ENCODE measurements at regions not wholly inside any gene's neighbourhood (a gene's known extent, or its start where the extent isn't known, plus 50 kb on each side); places are given as distances from the start of the nearest gene placed in this dataset.
"Not testable (repeated sequence)": the region's sequence is repeated elsewhere in the genome, so short reads cannot be mapped to it uniquely, and the experiment has no call there.

DNA sequence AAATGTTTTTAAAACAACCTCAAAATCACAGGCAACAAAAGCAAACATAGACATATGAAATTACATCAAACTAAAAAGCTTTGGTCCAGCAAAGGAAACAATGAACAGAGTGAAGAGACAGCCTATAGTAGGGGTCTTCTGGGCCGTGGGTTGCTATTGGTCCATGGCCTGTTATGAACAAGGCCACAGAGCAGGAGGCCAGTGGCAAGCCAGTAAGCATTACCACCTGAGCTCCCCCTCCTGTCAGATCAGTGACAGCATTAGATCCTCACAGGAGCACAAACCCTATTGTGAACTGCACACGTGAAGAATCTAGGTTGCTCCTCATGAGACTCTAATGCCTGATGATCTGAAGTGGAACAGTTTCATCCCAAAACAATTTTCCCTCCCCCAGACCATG is 174.0 kb downstream of the DIO2 start:
- Histone ChIP-seq H3K4me1 (no peaks in the 10 kb centered on the region), H3K27ac (no peak overlapping the region), H3K27me3 (no peaks in the 10 kb centered on the region), H3K36me3 (replicated peaks in 1 of 2; ENCODE audit: insufficient read depth in 1 of 2, low read depth in 2 of 2) (no peaks in the 10 kb centered on the region), H3K9me3 (no peaks in the 10 kb centered on the region), H3K4me3 (no peak overlapping the region)
- ATAC-seq: no peak
- DNase-seq: no peak
- intact Hi-C loops (cut with DNase I): no loop called here
- TF ChIP-seq POLR2A (IDR thresholded peaks at IDR 0.05): no peak
- TF ChIP-seq, protein P1, sequence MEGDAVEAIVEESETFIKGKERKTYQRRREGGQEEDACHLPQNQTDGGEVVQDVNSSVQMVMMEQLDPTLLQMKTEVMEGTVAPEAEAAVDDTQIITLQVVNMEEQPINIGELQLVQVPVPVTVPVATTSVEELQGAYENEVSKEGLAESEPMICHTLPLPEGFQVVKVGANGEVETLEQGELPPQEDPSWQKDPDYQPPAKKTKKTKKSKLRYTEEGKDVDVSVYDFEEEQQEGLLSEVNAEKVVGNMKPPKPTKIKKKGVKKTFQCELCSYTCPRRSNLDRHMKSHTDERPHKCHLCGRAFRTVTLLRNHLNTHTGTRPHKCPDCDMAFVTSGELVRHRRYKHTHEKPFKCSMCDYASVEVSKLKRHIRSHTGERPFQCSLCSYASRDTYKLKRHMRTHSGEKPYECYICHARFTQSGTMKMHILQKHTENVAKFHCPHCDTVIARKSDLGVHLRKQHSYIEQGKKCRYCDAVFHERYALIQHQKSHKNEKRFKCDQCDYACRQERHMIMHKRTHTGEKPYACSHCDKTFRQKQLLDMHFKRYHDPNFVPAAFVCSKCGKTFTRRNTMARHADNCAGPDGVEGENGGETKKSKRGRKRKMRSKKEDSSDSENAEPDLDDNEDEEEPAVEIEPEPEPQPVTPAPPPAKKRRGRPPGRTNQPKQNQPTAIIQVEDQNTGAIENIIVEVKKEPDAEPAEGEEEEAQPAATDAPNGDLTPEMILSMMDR (IDR thresholded peaks at IDR 0.05): no peak
- 54 to 56% methylated on average over 2 of the region's 2 CpGs for WGBS, 2 donors

DNA sequence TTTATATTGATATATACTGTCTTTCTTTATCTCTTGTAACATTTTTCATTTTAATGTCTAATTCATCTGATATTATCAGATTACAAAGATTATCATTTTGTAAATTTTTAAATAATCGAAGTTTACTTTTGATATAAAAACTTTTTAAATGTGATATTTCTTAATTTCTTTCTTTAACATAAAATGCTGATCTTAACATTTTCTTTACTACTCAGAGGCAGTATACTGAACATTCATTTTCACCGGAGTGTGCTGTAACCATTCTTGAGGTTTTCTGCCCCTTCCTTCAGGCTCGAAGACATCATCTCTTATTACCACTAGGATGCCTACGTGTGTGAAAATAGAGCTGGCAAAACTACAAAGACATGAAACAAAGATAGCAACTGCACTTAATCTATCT is 186.9 kb downstream of the DIO2 start:
- no peak for TF ChIP-seq POLR2A (IDR thresholded peaks at IDR 0.05)
- TF ChIP-seq, protein P1 (IDR thresholded peaks at IDR 0.05): no peak
- no peaks in the 10 kb centered on the region for H3K9me3 ChIP-seq
- no peaks in the 10 kb centered on the region for H3K27me3 ChIP-seq
- no peak overlapping the region for H3K4me3 ChIP-seq
- intact Hi-C loops (cut with DNase I): no loop called here
- H3K36me3 ChIP-seq (replicated peaks in 1 of 2; ENCODE audit: insufficient read depth in 1 of 2, low read depth in 2 of 2): no peaks in the 10 kb centered on the region
- ATAC-seq: no peak
- no peak overlapping the region for H3K27ac ChIP-seq
- no peak for DNase-seq
- WGBS, 2 donors: 73 to 79% methylated on average over 4 of the region's 4 CpGs
- H3K4me1 ChIP-seq: no peaks in the 10 kb centered on the region

DNA sequence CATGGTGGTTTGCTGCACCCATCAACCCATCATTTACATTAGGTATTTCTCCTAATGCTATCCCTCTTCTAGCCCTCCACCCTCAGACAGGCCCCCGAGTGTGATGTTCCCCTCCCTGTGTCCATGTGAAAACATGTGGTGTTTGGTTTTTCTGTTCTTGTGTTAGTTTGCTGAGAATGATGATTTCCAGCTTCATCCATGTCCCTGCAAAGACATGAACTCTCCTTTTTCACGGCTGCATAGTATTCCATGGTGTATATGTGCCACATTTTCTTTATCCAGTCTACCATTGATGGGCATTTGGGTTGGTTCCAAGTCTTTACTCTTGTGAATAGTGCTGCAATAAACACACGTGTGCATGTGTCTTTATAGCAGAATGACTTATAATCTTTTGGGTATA is 192.8 kb downstream of the DIO2 start:
- H3K27me3 ChIP-seq; H3K4me1 ChIP-seq; intact Hi-C loops (cut with DNase I); ATAC-seq; H3K36me3 ChIP-seq (replicated peaks in 1 of 2; ENCODE audit: insufficient read depth in 1 of 2, low read depth in 2 of 2); H3K27ac ChIP-seq; DNase-seq; H3K4me3 ChIP-seq; H3K9me3 ChIP-seq: not testable (repeated sequence)
- 62 to 76% methylated on average over 3 of the region's 3 CpGs for WGBS, 2 donors

DNA sequence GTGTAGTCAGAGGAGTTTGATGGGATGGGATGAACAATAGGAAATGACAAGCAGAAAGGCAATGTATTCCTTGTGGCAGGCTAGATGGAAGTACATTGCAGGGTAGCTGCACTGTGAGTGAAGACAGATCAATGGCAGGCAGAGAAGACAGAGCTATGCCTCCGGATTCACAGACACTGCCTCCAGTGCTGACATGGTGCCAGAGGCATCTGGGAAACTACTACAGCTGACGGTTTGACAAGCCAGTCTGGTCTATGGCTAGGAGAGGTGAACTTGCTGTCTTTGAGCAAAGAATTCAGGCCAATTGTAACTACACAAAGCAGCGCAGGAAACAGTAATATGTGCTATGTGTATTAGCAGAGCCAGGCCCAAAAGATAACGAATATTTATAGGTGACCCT is 193.5 kb downstream of the DIO2 start:
- Histone ChIP-seq H3K27me3 (no peaks in the 10 kb centered on the region), H3K27ac (no peak overlapping the region), H3K36me3 (replicated peaks in 1 of 2; ENCODE audit: insufficient read depth in 1 of 2, low read depth in 2 of 2) (no peaks in the 10 kb centered on the region), H3K4me1 (no peaks in the 10 kb centered on the region), H3K9me3 (no peaks in the 10 kb centered on the region), H3K4me3 (no peak overlapping the region)
- TF ChIP-seq POLR2A (IDR thresholded peaks at IDR 0.05): no peak
- TF ChIP-seq, protein P1 (IDR thresholded peaks at IDR 0.05): no peak
- 55 to 59% methylated on average over 4 of the region's 4 CpGs for WGBS, 2 donors
- ATAC-seq (no peak), DNase-seq (no peak)
- intact Hi-C loops (cut with DNase I): no loop called here

DNA sequence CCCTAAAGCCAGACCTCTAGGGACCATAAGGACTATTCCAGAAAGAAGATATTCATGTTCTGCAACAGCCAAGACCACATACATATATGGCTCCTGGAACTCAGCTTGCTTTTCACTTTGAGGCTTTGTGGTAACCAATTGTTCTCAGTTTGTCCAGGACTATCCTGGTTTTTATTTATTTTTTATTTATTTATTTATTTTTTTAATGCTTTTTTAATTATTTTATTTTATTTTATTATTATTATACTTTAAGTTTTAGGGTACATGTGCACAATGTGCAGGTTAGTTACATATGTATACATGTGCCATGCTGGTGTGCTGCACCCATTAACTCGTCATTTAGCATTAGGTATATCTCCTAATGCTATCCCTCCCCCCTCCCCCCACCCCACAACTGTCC is 201.1 kb downstream of the DIO2 start:
- DNase-seq; H3K4me3 ChIP-seq; ATAC-seq; intact Hi-C loops (cut with DNase I); H3K9me3 ChIP-seq; H3K4me1 ChIP-seq; H3K36me3 ChIP-seq (replicated peaks in 1 of 2; ENCODE audit: insufficient read depth in 1 of 2, low read depth in 2 of 2); H3K27me3 ChIP-seq; H3K27ac ChIP-seq: not testable (repeated sequence)
- WGBS, 2 donors: 22 to 60% methylated on average over 1 of the region's 1 CpG

DNA sequence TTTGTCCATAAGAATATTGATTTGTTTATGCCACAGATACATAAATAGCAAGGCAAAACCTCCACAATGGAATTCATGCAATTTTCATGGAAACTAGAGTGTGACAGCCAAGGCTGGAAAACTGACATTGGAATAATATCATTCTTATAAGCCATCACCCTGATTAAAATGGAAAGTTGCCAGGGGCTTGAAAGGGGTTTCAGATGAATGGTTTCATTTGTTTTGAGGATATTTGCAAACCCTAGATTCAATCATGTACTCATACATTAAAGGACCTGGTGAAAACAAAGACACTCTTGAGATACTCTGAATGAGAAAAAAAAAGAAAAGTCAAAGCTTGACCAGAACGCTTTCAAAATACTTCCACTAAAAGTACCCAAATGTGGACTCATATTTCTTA is 205.7 kb downstream of the DIO2 start:
- no peak overlapping the region for H3K27ac ChIP-seq
- no peaks in the 10 kb centered on the region for H3K36me3 ChIP-seq (replicated peaks in 1 of 2; ENCODE audit: insufficient read depth in 1 of 2, low read depth in 2 of 2)
- intact Hi-C loops (cut with DNase I): no loop called here
- H3K4me3 ChIP-seq: no peak overlapping the region
- H3K4me1 ChIP-seq: no peaks in the 10 kb centered on the region
- H3K27me3 ChIP-seq: no peaks in the 10 kb centered on the region
- no peak for TF ChIP-seq POLR2A (IDR thresholded peaks at IDR 0.05)
- TF ChIP-seq, protein P1 (IDR thresholded peaks at IDR 0.05): no peak
- no peak for DNase-seq
- 4 to 23% methylated on average over 1 of the region's 1 CpG for WGBS, 2 donors
- H3K9me3 ChIP-seq: no peaks in the 10 kb centered on the region
- ATAC-seq: no peak

Data from body of pancreas (tissue), 4 donors.